ENCODE measurements at regions not wholly inside any gene's neighbourhood (a gene's known extent, or its start where the extent isn't known, plus 50 kb on each side); places are given as distances from the start of the nearest gene placed in this dataset.

DNA sequence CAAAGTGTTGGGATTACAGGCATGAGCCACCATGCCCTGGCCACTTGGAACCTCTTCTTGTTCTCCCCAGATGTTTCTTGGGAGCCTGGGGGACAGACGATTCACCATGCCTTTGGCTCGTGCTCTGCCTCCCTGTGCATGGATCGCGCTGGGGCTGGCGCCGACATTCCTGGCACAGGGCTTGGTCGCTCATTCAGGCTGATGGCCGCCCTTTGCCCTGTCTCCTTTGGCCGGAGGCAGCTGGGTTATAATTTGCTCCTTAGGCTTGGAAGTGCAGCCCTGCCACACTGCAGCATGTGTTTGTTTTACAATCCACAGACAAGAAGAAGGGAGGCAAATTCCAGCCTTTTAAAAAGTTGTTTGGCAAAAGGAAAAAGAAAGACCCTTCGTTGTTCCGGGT is 115.3 kb downstream of the AASDH start:
- TF ChIP-seq, protein P1, sequence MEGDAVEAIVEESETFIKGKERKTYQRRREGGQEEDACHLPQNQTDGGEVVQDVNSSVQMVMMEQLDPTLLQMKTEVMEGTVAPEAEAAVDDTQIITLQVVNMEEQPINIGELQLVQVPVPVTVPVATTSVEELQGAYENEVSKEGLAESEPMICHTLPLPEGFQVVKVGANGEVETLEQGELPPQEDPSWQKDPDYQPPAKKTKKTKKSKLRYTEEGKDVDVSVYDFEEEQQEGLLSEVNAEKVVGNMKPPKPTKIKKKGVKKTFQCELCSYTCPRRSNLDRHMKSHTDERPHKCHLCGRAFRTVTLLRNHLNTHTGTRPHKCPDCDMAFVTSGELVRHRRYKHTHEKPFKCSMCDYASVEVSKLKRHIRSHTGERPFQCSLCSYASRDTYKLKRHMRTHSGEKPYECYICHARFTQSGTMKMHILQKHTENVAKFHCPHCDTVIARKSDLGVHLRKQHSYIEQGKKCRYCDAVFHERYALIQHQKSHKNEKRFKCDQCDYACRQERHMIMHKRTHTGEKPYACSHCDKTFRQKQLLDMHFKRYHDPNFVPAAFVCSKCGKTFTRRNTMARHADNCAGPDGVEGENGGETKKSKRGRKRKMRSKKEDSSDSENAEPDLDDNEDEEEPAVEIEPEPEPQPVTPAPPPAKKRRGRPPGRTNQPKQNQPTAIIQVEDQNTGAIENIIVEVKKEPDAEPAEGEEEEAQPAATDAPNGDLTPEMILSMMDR (IDR thresholded peaks at IDR 0.05; ENCODE audit: insufficient read depth, low read length, severe bottlenecking): no peak
- Histone ChIP-seq H3K4me3 (ENCODE audit: low read depth, low read length) (no peak overlapping the region), H3K27me3 (ENCODE audit: control insufficient read depth, insufficient read depth, low read length) (no peaks in the 10 kb centered on the region), H3K36me3 (ENCODE audit: control insufficient read depth, insufficient read depth, low read length) (no peaks in the 10 kb centered on the region)
- DNase-seq (ENCODE audit: low read depth): no peak
- FAIRE-seq: no peak

DNA sequence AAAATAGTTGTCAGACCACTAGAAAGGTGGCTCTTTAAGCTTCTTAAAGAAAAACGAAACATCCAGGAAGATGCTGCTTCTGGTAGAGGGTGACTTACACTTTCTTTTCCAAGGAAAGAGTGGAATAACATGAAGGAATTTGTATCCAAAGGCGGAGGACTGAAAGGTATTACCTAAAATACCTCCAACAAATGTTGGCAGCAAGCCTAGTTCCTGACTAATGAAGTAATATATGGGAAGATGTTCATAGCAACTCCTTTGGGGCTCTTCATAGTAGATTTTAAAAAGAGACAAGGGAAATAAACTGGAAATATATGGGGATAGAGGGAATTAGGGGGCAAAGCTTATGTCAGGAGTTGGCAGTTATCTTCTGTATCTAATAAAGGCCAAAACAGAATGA is 116.2 kb downstream of the AASDH start:
- TF ChIP-seq, protein P1 (IDR thresholded peaks at IDR 0.05; ENCODE audit: insufficient read depth, low read length, severe bottlenecking): no peak

GRCh38 chr4:56267558-56267957 is 119.7 kb downstream of the AASDH start:
- H3K4me3 ChIP-seq (ENCODE audit: low read depth, low read length): no peak overlapping the region
- H3K36me3 ChIP-seq (ENCODE audit: control insufficient read depth, insufficient read depth, low read length): no peaks in the 10 kb centered on the region
- no peak for DNase-seq (ENCODE audit: low read depth)
- no peak for FAIRE-seq
- TF ChIP-seq, protein P1 (IDR thresholded peaks at IDR 0.05; ENCODE audit: insufficient read depth, low read length, severe bottlenecking): no peak
- H3K27me3 ChIP-seq (ENCODE audit: control insufficient read depth, insufficient read depth, low read length): no peaks in the 10 kb centered on the region

More for the DNA sequence above, 116.2 kb downstream of the AASDH start:
- Histone ChIP-seq H3K27me3 (ENCODE audit: control insufficient read depth, insufficient read depth, low read length) (no peaks in the 10 kb centered on the region), H3K36me3 (ENCODE audit: control insufficient read depth, insufficient read depth, low read length) (no peaks in the 10 kb centered on the region), H3K4me3 (ENCODE audit: low read depth, low read length) (no peak overlapping the region)
- FAIRE-seq (no peak), DNase-seq (ENCODE audit: low read depth) (peak; percentile 40)

DNA sequence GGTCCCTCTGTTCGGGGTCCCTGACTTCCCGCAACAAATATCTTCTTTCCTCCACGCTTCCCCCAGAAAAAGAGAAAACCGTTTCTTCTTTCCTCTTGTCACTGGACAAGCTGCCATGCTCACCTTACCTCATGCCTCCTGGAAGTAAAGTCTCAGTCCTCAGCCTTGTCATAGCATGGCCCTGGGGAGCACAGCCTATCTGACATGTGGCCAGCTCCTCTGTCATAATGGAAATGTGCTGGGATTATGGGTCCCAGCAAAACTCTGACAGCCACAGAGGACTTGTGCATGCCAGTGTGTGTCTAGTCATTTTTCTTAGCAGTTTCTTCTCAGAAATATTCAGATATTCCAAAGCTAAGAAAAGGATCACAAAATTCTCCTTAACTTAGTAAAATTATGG is 122.4 kb downstream of the AASDH start:
- no peak for FAIRE-seq
- H3K36me3 ChIP-seq (ENCODE audit: control insufficient read depth, insufficient read depth, low read length): no peaks in the 10 kb centered on the region

DNA sequence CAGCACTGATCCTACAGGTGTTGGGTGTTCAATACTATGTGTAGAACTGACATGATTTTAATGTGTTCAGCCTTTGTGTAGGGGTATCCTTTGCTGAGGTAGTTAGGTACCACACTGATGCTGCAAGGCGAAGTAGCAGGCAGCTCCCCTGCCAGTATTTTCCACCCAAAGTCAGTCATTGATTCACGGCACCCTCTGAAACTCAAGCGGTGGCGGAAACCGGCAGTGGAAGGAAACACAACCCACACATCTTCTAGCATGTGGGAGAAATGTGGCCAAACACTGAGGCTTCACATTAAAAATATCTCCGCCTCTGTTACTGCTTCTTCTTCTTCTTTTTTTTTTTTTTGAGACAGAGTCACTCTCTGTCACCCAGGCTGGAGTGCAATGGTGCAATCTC is 126.3 kb downstream of the AASDH start:
- no peaks in the 10 kb centered on the region for H3K27me3 ChIP-seq (ENCODE audit: control insufficient read depth, insufficient read depth, low read length)
- H3K36me3 ChIP-seq (ENCODE audit: control insufficient read depth, insufficient read depth, low read length): no peaks in the 10 kb centered on the region
- FAIRE-seq: no peak
- DNase-seq (ENCODE audit: low read depth): no peak
- no peak overlapping the region for H3K4me3 ChIP-seq (ENCODE audit: low read depth, low read length)
- TF ChIP-seq, protein P1 (IDR thresholded peaks at IDR 0.05; ENCODE audit: insufficient read depth, low read length, severe bottlenecking): no peak

More for the DNA sequence above, 122.4 kb downstream of the AASDH start:
- no peak for DNase-seq (ENCODE audit: low read depth)
- H3K27me3 ChIP-seq (ENCODE audit: control insufficient read depth, insufficient read depth, low read length): no peaks in the 10 kb centered on the region
- H3K4me3 ChIP-seq (ENCODE audit: low read depth, low read length): no peak overlapping the region
- TF ChIP-seq, protein P1 (IDR thresholded peaks at IDR 0.05; ENCODE audit: insufficient read depth, low read length, severe bottlenecking): no peak

DNA sequence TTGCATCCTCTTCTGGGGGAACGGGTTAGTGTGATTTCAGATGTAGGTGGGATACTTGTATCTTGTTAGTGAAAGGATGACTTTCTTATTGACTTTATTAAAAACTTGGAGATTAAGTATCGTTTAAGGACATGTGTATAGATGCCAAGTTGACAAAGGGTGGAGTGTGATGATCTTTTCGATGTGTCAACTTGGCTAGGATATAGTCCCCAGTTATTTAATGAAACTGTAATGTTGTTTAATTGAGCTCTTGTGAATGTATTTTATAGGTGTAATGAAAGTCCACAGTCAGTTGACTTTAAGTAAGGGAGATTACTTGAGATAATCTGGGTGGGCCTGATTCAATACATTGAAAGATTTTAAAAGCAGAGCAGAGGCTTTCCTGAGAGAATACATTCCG is 127.0 kb downstream of the AASDH start:
- TF ChIP-seq, protein P1 (IDR thresholded peaks at IDR 0.05; ENCODE audit: insufficient read depth, low read length, severe bottlenecking): no peak
- Histone ChIP-seq H3K4me3 (ENCODE audit: low read depth, low read length) (no peak overlapping the region), H3K27me3 (ENCODE audit: control insufficient read depth, insufficient read depth, low read length) (no peaks in the 10 kb centered on the region), H3K36me3 (ENCODE audit: control insufficient read depth, insufficient read depth, low read length) (no peaks in the 10 kb centered on the region)
- DNase-seq (ENCODE audit: low read depth): no peak
- no peak for FAIRE-seq
